Right atrium auricular region (tissue), 2 donors: ENCODE measurements at regions not wholly inside any gene's neighbourhood (a gene's known extent, or its start where the extent isn't known, plus 50 kb on each side); places are given as distances from the start of the nearest gene placed in this dataset.
"Not testable (repeated sequence)": the region's sequence is repeated elsewhere in the genome, so short reads cannot be mapped to it uniquely, and the experiment has no call there.

Experiments used
- DNase-seq: peaks from one replicate; pipeline ENCODE4 v3.0.0-alpha.2; 2019; ENCODE audit warnings: low spot score
- H3K27ac ChIP-seq, 2 donors: fragments of 200-600 bp; sonication (generic); 1 replicate in 1 of 2; 2 replicates in 1 of 2; pipeline ENCODE4 v1.5.1; 2016 to 2019
- H3K27me3 ChIP-seq, 2 donors: fragments of 200-600 bp; sonication (generic); one replicate each; pipeline versions ENCODE4 v1.5.1 to v1.6.0; 2017 to 2019
- H3K36me3 ChIP-seq: fragments of 200-600 bp; sonication (generic); one replicate; pipeline ENCODE4 v1.5.1; 2016
- H3K4me1 ChIP-seq, 2 donors: fragments of 200-600 bp; sonication (generic); one replicate each; pipeline versions ENCODE4 v1.5.1 to v1.6.0; 2017 to 2019
- H3K4me3 ChIP-seq, 2 donors: fragments of 200-600 bp; sonication (generic); 1 replicate in 1 of 2; 2 replicates in 1 of 2; pipeline ENCODE4 v1.5.1; 2017 to 2019; ENCODE audit warnings: mild to moderate bottlenecking in 1 of 2, moderate library complexity in 1 of 2
- H3K9me3 ChIP-seq, 2 donors: fragments of 200-600 bp; sonication (generic); one replicate each; pipeline ENCODE4 v1.5.1; 2019
- CTCF ChIP-seq, 2 donors: fragments of 200-600 bp; sonication (generic); IDR thresholded peaks; one replicate each; pipeline ENCODE4 v1.5.1; 2019; ENCODE audit warnings: antibody characterized with exemption in 2 of 2

DNA sequence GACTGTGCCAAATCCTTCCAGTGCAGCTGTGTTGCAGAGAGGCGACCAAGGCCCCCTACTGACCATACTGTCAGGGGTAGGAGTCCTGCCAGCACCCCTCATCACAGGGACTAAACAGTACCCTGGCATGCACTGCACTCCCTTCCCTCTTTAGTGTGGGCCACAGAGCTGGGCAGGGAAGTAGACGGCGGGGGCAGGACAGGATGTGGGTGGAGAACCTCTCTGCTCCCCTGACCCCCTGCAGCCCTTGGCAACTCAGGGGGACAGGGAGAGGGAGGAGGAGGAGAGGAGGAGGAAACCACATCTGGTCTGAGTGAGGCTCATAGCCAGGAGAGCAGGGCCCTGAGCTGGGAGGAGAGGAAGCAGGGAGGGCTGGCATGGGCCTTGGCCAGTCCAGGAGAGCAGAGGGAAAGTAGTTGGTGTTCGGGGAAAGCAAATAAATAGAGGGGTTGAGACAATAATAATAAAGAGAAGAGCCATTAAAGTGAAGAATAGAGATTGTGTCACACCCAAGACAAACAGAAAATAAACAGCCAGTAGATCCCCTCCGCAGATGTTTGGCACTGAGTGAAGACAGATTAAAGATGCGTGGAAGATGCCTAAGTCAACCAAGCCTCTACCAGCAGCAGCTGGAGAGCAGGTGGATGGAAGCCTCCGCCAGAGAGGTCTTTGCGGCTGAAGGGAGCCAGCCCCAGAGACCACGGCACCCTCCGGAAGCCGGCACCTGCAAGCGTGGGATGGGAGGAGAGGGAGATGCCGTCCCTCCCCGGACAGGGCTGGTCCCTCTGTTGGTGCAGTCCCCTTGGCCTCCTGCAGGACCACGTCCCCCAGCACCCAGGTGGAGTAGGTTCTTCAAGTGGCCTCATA lies 61.5 kb downstream of the RPUSD4 start:
- Histone ChIP-seq H3K27ac (no peak overlapping the region), H3K36me3 (no peaks in the 10 kb centered on the region), H3K4me3 (no peak overlapping the region), H3K27me3 (no peaks in the 10 kb centered on the region), H3K9me3 (peaks cover 0 to 11% of the 10 kb centered on the region in 2 donors), H3K4me1 (no peaks in the 10 kb centered on the region)
- DNase-seq, result no peak
- no peak for TF ChIP-seq CTCF (IDR thresholded peaks at IDR 0.05)

- Histone ChIP-seq H3K36me3 (no peaks in the 10 kb centered on the region), H3K9me3 (peaks cover 0 to 11% of the 10 kb centered on the region in 2 donors), H3K27me3 (no peaks in the 10 kb centered on the region), H3K27ac (no peak overlapping the region), H3K4me3 (no peak overlapping the region), H3K4me1 (no peaks in the 10 kb centered on the region)
- no peak for DNase-seq
- TF ChIP-seq CTCF (IDR thresholded peaks at IDR 0.05), result no peak
Observed at GRCh38 chr11:126148317-126148716, 63.1 kb downstream of the RPUSD4 start.

- no peak overlapping the region for H3K4me3 ChIP-seq
- H3K27me3 ChIP-seq, result no peaks in the 10 kb centered on the region
- no peak for DNase-seq
- no peaks in the 10 kb centered on the region for H3K4me1 ChIP-seq
- TF ChIP-seq CTCF (IDR thresholded peaks at IDR 0.05), result no peak
- peaks cover 0 to 10% of the 10 kb centered on the region in 2 donors for H3K9me3 ChIP-seq
- no peak overlapping the region for H3K27ac ChIP-seq
- no peaks in the 10 kb centered on the region for H3K36me3 ChIP-seq
Observed at GRCh38 chr11:126147208-126148111, 64.0 kb downstream of the RPUSD4 start.

DNA sequence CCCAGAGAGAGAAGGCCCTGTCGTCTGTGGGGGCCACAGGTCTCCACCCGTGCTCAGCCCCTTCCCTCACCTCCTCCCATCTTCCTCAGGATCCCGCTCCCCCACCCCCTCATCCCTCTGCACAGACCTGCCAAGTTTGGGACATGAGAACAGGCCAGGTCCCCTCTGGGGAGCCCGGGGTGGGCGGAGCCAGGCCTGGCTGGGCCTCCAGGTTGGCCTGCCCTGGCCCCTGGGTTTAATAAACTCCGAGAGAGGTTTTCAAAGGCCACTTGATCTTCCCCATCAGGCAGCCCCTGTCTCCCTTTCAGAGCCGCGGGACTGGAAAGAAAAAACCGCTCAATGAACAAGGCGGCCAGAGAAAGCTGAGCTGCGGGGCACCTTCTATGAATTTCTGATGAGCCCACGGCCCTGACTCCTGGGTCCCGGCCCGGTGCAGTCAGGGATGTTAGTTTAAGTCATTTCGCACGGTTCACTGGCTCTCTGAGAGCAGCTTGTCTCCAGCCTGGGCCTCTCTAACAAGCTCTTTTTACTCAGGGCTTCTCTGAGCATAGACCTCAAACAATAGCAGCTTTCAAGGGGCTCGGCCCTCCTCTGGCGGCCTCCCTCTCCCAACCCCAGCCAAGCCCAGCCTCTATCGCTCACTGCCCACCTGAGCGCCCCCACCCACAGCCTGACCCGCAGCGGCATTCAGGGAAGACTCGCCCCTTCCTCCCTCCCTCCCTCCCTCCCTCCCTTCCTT lies 64.8 kb downstream of the RPUSD4 start:
- TF ChIP-seq CTCF (IDR thresholded peaks at IDR 0.05), result no peak
- H3K27me3 ChIP-seq, result no peaks in the 10 kb centered on the region
- no peak overlapping the region for H3K4me3 ChIP-seq
- peaks cover 0 to 1% of the 10 kb centered on the region in 2 donors for H3K9me3 ChIP-seq
- no peak for DNase-seq
- no peak overlapping the region for H3K27ac ChIP-seq
- H3K36me3 ChIP-seq, result no peaks in the 10 kb centered on the region
- H3K4me1 ChIP-seq, result no peaks in the 10 kb centered on the region

GRCh38 chr11:126145954-126146353 lies 65.5 kb downstream of the RPUSD4 start:
- no peak for TF ChIP-seq CTCF (IDR thresholded peaks at IDR 0.05)
- H3K36me3 ChIP-seq, result no peaks in the 10 kb centered on the region
- no peak overlapping the region for H3K4me3 ChIP-seq

GRCh38 chr11:126143491-126143890 lies 68.0 kb downstream of the RPUSD4 start:
- not testable (repeated sequence) for DNase-seq, H3K36me3 ChIP-seq, H3K9me3 ChIP-seq, H3K27ac ChIP-seq, H3K27me3 ChIP-seq, H3K4me3 ChIP-seq
- H3K4me1 ChIP-seq, result peaks cover 0 to 28% of the 10 kb centered on the region in 2 donors

More at GRCh38 chr11:126145954-126146353, 65.5 kb downstream of the RPUSD4 start:
- H3K9me3 ChIP-seq, result no peaks in the 10 kb centered on the region
- peaks cover 0 to 5% of the 10 kb centered on the region in 2 donors for H3K4me1 ChIP-seq
- H3K27ac ChIP-seq, result no peak overlapping the region
- no peaks in the 10 kb centered on the region for H3K27me3 ChIP-seq
- no peak for DNase-seq
